ENCODE measurements at regions not wholly inside any gene's neighbourhood (a gene's known extent, or its start where the extent isn't known, plus 50 kb on each side); places are given as distances from the start of the nearest gene placed in this dataset.

- POLR2A ChIA-PET: no interaction called here
- Histone ChIP-seq H3K4me3 (ENCODE audit: low read depth, low read length) (no peak overlapping the region), H3K9me3 (no peaks in the 10 kb centered on the region), H3K36me3 (ENCODE audit: control insufficient read depth, insufficient read depth, low read length) (no peaks in the 10 kb centered on the region), H3K27me3 (replicated peaks; ENCODE audit: control insufficient read depth, insufficient read depth, low read length) (no peaks in the 10 kb centered on the region; the same call in 1 of the 2 replicates), H3K4me1 (no peaks in the 10 kb centered on the region)
- no peaks in the 10 kb centered on the region for H3K9me3 Mint-ChIP-seq (ENCODE audit: unreplicated experiment)
- CTCF ChIA-PET: no interaction called here
- peaks cover 3% of the 10 kb centered on the region for H3K27me3 Mint-ChIP-seq (ENCODE audit: insufficient read depth, unreplicated experiment)
- DNase-seq: no peak
- TF ChIP-seq, protein P1, sequence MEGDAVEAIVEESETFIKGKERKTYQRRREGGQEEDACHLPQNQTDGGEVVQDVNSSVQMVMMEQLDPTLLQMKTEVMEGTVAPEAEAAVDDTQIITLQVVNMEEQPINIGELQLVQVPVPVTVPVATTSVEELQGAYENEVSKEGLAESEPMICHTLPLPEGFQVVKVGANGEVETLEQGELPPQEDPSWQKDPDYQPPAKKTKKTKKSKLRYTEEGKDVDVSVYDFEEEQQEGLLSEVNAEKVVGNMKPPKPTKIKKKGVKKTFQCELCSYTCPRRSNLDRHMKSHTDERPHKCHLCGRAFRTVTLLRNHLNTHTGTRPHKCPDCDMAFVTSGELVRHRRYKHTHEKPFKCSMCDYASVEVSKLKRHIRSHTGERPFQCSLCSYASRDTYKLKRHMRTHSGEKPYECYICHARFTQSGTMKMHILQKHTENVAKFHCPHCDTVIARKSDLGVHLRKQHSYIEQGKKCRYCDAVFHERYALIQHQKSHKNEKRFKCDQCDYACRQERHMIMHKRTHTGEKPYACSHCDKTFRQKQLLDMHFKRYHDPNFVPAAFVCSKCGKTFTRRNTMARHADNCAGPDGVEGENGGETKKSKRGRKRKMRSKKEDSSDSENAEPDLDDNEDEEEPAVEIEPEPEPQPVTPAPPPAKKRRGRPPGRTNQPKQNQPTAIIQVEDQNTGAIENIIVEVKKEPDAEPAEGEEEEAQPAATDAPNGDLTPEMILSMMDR (IDR thresholded peaks at IDR 0.05; ENCODE audit: insufficient read depth in 1 of 2, low read depth in 1 of 2, low read length in 1 of 2, severe bottlenecking in 1 of 2, unreplicated experiment in 1 of 2): no peak
- BruUV-seq (replicated peaks): no TSS peak
- H3K4me3 Mint-ChIP-seq (ENCODE audit: unreplicated experiment): no peak overlapping the region
- no peak overlapping the region for H3K27ac Mint-ChIP-seq (ENCODE audit: unreplicated experiment)
- no peaks in the 10 kb centered on the region for H3K4me1 Mint-ChIP-seq (ENCODE audit: low read depth, unreplicated experiment)
- H3K36me3 Mint-ChIP-seq (ENCODE audit: insufficient read depth, unreplicated experiment): no peaks in the 10 kb centered on the region
- intact Hi-C loops (cut with micrococcal nuclease; ENCODE audit: unreplicated experiment): no loop called here
Observed at GRCh38 chr6:99192561-99192960, 156.9 kb downstream of the FAXC start.

GRCh38 chr6:99189823-99190721 is 159.4 kb downstream of the FAXC start:
- no peak overlapping the region for H3K4me3 ChIP-seq (ENCODE audit: low read depth, low read length)
- TF ChIP-seq, protein P1 (IDR thresholded peaks at IDR 0.05; ENCODE audit: insufficient read depth in 1 of 2, low read depth in 1 of 2, low read length in 1 of 2, severe bottlenecking in 1 of 2, unreplicated experiment in 1 of 2): no peak
- intact Hi-C loops (cut with micrococcal nuclease; ENCODE audit: unreplicated experiment): no loop called here
- BruUV-seq (replicated peaks): no TSS peak
- ChIA-PET CTCF (no interaction called here), POLR2A (no interaction called here)
- no peaks in the 10 kb centered on the region for H3K36me3 ChIP-seq (ENCODE audit: control insufficient read depth, insufficient read depth, low read length)
- no peaks in the 10 kb centered on the region; the same call in 1 of the 2 replicates for H3K27me3 ChIP-seq (replicated peaks; ENCODE audit: control insufficient read depth, insufficient read depth, low read length)
- H3K4me3 Mint-ChIP-seq (ENCODE audit: unreplicated experiment): no peak overlapping the region
- H3K9me3 Mint-ChIP-seq (ENCODE audit: unreplicated experiment): no peaks in the 10 kb centered on the region
- H3K9me3 ChIP-seq: no peaks in the 10 kb centered on the region
- H3K27me3 Mint-ChIP-seq (ENCODE audit: insufficient read depth, unreplicated experiment): peaks cover 3% of the 10 kb centered on the region
- no peaks in the 10 kb centered on the region for H3K4me1 ChIP-seq
- no peak for DNase-seq
- H3K36me3 Mint-ChIP-seq (ENCODE audit: insufficient read depth, unreplicated experiment): no peaks in the 10 kb centered on the region
- H3K4me1 Mint-ChIP-seq (ENCODE audit: low read depth, unreplicated experiment): no peaks in the 10 kb centered on the region
- H3K27ac Mint-ChIP-seq (ENCODE audit: unreplicated experiment): no peak overlapping the region

DNA sequence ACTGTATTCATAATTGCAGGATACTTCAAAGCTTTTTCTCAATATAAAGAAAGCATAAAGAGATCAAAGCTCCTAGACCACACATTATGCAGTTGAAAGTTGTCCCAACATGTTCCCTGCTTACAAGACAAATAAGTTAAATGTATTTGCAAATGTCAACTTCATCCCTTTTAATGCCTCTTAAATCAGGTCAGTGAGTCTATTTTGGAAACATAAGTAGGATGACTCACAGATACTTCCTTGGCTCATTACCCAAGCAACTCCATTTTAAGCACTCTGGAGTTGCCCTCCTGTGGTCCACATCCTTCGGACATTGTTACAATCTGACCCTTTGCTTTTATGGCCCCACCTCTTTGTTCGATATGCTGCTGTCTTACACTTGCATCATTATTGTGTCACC is 162.0 kb downstream of the FAXC start:
- POLR2A ChIA-PET: no interaction called here
- TF ChIP-seq, protein P1 (IDR thresholded peaks at IDR 0.05; ENCODE audit: insufficient read depth in 1 of 2, low read depth in 1 of 2, low read length in 1 of 2, severe bottlenecking in 1 of 2, unreplicated experiment in 1 of 2): no peak
- Histone ChIP-seq H3K27me3 (replicated peaks; ENCODE audit: control insufficient read depth, insufficient read depth, low read length) (no peaks in the 10 kb centered on the region; the same call in 1 of the 2 replicates), H3K9me3 (no peaks in the 10 kb centered on the region; the same call in 1 of the 2 replicates), H3K36me3 (ENCODE audit: control insufficient read depth, insufficient read depth, low read length) (no peaks in the 10 kb centered on the region), H3K4me1 (no peaks in the 10 kb centered on the region), H3K4me3 (ENCODE audit: low read depth, low read length) (no peak overlapping the region)
- Mint-ChIP-seq H3K36me3 (ENCODE audit: insufficient read depth, unreplicated experiment) (no peaks in the 10 kb centered on the region), H3K4me1 (ENCODE audit: low read depth, unreplicated experiment) (no peaks in the 10 kb centered on the region), H3K4me3 (ENCODE audit: unreplicated experiment) (no peak overlapping the region), H3K27me3 (ENCODE audit: insufficient read depth, unreplicated experiment) (no peaks in the 10 kb centered on the region), H3K9me3 (ENCODE audit: unreplicated experiment) (no peaks in the 10 kb centered on the region), H3K27ac (ENCODE audit: unreplicated experiment) (no peak overlapping the region)
- CTCF ChIA-PET: no interaction called here
- DNase-seq: no peak
- no TSS peak for BruUV-seq (replicated peaks)
- intact Hi-C loops (cut with micrococcal nuclease; ENCODE audit: unreplicated experiment): no loop called here
